ENCODE measurements at regions not wholly inside any gene's neighbourhood (a gene's known extent, or its start where the extent isn't known, plus 50 kb on each side); places are given as distances from the start of the nearest gene placed in this dataset.
"Not testable (repeated sequence)": the region's sequence is repeated elsewhere in the genome, so short reads cannot be mapped to it uniquely, and the experiment has no call there.

- DNase-seq: no peak
Measured at GRCh38 chr6:111925296-111925695, 52.0 kb upstream of the FYN start.

- no peak for DNase-seq
Measured at GRCh38 chr6:111926731-111927302, 53.6 kb upstream of the FYN start.

- DNase-seq: no peak
Measured at GRCh38 chr6:111927321-111927720, 54.1 kb upstream of the FYN start.

GRCh38 chr6:111928139-111928538 is 54.9 kb upstream of the FYN start:
- DNase-seq: no peak

GRCh38 chr6:111934611-111935010 is 61.4 kb upstream of the FYN start:
- not testable (repeated sequence) for DNase-seq

GRCh38 chr6:111936718-111937117 is 63.5 kb upstream of the FYN start:
- DNase-seq: no peak

GRCh38 chr6:111938710-111939109 is 65.5 kb upstream of the FYN start:
- no peak for DNase-seq

- no peak for DNase-seq
Measured at GRCh38 chr6:111939902-111940301, 66.7 kb upstream of the FYN start.

- DNase-seq: no peak
Measured at GRCh38 chr6:111940801-111941200, 67.5 kb upstream of the FYN start.

- DNase-seq: no peak
Measured at GRCh38 chr6:111941686-111942330, 68.6 kb upstream of the FYN start.

- no peak for DNase-seq
Measured at GRCh38 chr6:111942561-111942960, 69.3 kb upstream of the FYN start.

GRCh38 chr6:111943266-111943665 is 70.0 kb upstream of the FYN start:
- DNase-seq: no peak

- DNase-seq: no peak
Measured at GRCh38 chr6:111943726-111944125, 70.5 kb upstream of the FYN start.

- DNase-seq: no peak
Measured at GRCh38 chr6:111944541-111944940, 71.3 kb upstream of the FYN start.

- no peak for DNase-seq
Measured at GRCh38 chr6:111949546-111949945, 76.3 kb upstream of the FYN start.

- DNase-seq: not testable (repeated sequence)
Measured at GRCh38 chr6:111949984-111950383, 76.7 kb upstream of the FYN start.

- no peak for DNase-seq
Measured at GRCh38 chr6:111950661-111951496, 77.6 kb upstream of the FYN start.

GRCh38 chr6:111951497-111952085 is 78.3 kb upstream of the FYN start:
- DNase-seq: no peak

GRCh38 chr6:111952274-111952673 is 79.0 kb upstream of the FYN start:
- DNase-seq: no peak

- DNase-seq: no peak
Measured at GRCh38 chr6:111952821-111953540, 79.7 kb upstream of the FYN start.

- no peak for DNase-seq
Measured at GRCh38 chr6:111956098-111956497, 82.8 kb upstream of the FYN start.

GRCh38 chr6:111957623-111958315 is 84.5 kb upstream of the FYN start:
- no peak for DNase-seq

All from T-helper 9 cell (primary cell).